AG08396 (cell line): ENCODE measurements at regions not wholly inside any gene's neighbourhood (a gene's known extent, or its start where the extent isn't known, plus 50 kb on each side); places are given as distances from the start of the nearest gene placed in this dataset.
A peak's percentile ranks its signal among the peaks of the same experiment; 100 is the strongest.

Source experiments
- DNase-seq: peaks from one replicate; pipeline ENCODE4 v3.0.0; 2012; ENCODE audit warnings: low spot score, mixed read lengths

DNA sequence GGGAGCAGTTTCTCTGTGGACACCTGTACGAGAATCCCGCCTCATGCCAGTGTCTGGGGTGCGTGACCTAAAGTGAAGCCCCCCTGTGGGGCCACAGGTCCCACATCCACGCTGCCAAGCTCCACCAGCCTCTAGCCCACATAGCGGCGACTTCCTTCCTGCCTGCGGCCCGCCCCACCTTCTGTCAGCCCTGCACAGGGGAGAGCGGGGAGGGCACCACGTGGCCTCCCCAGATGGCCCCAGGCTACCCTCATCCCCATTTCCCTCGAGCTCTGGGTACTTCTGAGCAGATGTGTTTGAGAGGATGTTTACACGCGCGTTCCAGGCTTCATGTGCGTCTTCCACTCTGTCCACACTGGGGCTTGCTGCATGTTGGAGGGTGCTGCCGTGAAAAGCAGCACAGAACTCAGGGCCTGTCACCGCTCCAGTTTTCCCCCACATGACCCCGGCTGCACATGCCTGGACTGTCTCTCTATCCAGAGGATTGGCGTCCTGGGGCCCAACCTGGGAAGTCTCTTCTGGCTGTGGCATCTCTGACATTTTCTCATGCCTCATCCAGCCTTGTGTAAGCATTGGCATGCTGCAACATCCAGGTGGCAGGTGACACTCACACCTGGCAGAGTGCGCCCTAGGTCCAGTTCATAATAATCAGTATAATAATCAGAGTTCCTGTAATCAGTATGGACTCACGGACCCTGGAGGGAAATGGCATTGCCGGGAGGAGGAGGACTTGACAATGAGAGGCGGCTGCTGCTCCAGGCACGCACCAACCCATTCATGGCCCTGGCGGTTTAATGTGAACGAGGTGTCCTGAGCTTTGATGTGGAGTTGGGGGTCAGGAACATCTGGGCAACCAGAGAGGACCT is 146.3 kb upstream of the TWIST2 start:
- DNase-seq = no peak

DNA sequence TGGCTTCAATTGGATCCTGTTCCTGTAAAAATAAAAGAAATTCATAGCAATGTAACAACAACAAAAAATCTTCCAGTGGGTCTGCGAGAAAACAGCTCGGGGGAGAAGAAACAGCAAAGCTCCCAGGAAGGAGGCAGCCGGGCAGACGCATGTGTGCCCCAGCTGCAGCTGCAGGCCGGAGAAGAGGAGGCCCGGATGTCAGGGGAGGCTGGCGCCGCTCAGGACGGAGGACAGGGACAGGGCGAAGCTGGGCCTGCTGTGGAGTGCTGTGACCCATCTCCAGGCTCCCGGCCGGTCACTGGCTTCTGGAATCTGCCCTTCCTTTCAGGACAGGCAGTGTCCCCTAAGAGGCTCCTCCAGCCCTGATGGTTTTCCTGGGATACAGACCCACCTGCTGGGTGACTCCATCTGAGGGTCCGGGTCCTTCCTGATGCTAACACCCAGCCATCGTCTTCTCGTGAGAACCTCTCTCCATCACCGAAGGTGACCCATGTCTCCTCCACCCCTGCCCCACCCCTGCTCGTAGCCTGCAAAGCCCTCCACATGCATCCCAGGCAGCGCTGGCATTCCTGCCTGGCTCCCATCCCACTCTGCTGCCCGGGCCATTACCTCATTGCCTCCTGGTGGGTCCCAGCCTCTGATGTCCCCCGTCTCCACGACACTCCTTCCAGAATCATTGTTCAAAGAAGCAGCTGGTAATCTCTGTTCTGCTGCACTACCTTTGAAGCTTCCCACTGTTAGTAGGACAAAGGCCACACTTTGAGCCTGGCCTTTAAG is 145.4 kb upstream of the TWIST2 start:
- DNase-seq = no peak

DNA sequence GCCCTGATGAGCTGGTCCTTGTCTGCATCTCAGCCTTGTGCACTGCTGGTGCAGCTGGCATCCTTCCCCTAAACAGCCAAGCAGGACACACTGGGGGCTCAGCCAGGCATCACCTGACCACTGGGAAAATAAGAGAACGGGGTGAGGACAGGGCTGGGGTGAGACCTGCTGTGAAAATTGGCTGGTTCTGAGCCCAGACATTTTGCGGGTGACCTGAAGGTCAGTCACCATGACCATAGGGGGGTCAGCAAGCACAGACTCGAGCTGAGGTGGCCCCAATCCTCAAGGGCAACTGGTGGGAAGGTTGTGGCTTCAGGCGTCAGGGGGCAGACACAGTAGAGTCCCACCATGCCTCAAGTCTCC is 144.9 kb upstream of the TWIST2 start:
- no peak for DNase-seq

DNA sequence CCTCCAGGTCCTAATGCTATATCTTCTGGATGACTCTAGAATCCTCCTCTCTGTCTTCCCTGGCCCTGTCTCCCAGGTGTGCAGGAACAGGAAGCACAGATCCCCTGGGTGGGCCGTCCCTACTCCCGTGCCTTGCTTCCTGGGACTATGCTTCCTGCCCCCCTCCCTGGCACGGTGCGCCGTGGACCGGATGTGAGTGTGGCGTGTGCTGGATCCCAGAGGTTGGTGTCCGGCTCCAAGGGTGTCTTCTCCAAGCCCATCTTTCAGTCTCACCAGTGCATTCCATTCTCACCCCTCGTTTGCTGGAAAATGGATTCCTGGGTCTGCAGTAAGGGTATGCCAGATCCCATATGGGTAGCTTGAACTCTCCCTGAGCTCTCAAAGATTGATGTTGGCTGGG is 144.4 kb upstream of the TWIST2 start:
- DNase-seq = no peak

DNA sequence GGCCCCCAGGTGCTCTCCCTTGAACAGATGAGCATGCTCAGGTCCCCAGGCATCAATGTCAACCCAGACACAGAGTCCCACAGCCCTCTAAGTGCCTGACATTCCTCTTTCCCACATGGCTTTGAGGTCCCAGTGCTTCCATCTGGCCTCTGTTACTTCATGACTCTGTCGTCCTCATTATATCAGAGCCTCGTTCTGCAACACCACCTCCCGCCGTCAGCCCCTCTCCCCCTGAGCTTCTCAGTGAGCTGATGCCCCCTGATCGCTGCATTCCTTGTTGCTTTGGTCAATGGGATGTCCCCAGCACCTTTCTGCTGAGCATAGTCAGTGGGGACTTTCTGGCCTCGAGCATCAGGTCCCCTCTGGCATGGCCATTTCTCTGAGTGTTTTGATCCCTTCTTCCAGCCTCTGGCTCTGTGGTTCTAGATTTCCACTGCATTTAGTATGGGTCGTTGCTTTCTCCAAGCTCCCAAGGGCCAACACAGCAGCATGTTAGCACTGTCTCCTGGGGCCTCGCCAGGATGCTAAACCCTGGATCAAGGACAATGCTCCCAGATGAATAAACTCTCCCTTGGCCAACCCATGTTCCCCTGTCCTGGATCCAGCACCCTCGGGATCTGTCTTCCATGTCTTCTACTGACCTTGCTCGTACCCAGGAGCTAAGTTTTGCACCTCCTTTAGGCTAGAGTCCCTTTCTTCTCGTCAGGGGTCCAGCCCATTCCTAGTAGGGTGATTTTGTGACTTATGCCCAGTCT is 143.2 kb upstream of the TWIST2 start:
- no peak for DNase-seq

DNA sequence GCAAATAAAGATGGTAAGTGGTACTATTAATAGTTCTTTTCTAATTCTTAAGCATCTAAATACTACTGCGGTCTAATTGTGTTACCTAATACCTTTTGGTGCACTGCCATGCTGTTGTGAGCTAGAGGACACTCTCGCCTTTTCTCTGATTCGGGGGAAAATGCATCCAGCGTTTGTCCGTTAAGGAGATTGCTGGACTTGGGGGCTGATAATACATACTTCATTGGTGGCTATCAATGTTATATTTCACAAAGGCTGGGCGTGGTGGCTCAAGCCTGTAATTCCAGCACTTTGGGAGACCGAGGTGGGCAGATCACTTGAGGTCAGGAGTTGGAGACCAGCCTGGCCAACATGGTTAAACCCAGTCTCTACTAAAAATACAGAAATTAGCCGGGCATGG is 141.7 kb upstream of the TWIST2 start:
- DNase-seq = no peak

DNA sequence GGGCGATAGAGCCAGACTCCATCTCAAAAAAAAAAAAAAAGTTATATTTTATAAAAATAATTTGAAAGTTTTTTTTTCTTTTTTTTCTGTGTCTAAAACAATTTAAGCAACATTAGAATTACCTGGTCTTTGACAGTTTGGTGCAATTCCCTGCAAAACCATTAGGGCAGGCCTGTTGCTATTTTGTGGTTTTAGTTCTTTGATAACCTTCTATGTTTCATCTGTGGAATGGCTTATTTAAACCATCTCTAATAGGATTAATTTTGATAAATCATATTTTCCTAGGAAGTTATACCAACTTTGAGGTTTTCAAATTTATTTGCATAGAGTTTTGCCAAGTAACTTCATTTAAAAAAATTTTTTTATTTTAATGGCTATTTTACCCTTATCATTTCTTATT is 141.2 kb upstream of the TWIST2 start:
- no peak for DNase-seq

DNA sequence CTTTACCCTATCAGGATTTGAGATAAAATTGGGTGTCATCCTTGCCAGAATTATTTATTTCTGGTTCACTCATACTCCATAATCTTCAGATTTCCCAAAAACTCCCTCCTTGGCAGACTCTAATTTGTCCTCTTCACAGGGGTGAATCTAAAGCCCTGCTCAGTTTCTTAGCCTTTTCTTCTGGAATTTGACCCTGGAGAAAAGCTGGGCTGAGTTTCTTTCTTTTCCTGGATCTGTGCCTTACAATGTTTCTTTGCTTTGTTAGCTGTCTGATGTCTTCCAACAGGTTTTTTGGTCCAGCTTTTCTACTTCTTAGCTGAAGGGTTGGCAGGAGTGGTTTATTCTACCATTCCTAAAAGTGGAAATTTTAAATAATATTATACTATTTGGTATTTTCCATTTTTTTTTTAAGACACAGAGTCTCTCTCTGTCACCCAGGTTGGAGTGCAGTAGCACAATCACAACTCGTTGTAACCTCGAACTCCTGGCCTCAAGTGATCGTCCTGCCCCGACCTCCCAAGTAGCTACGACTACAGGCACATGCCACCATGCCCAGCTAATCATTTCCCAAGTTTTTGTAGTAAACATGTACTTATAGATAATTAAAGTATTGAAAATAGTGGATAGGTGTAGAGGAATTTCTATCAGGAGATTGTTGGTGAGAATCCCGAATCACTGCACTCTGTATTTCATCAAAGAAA is 138.4 kb upstream of the TWIST2 start:
- no peak for DNase-seq

DNA sequence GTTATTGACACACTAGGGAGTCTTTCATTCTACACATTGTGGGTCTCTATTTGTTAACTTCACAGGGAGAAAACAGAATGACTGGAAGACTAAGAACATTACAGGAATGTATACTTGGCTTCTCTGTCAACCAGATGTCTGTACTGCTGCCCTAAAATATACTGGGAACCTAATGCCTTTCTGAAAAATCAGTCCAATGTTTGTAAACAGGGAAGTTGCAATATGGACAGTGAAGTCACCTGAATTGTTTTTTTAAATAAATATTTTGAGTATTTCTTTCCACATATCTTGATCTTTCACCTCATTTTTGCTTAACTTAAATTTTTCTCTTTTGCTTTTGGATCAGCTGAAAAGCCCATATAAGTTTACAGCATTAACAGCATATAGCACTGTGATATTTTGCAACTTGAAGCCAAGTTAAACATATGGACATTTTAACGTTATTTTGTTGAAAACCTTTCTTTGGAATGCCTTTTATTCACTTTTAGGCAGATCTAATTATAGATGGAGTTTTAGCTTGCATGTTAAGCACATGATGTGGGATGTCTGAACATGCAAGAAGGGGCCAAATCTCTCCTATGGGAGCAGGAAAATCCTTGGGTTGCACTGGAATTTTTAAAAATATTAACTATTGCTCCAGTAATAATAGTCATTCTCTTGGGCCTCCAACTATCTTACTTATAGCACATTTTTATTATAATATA is 137.7 kb upstream of the TWIST2 start:
- DNase-seq = no peak

DNA sequence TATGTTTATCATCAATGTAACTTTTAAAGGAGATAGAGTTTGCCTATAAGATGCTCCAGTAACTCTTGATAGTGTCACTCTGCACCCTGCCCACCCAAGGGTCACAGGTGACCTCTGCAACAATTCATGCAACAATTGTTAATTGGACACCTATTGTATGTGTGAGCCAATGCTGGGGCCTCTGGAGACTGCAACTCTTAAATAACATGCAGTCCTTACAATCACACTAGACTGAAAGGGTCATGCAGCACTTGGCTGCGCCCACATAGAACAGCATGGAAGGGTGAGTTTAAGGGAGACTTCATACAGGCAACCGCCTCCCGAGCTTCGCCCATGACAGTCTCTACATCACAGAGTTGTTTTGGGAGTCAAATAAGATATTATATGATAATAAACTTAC is 137.1 kb upstream of the TWIST2 start:
- DNase-seq = no peak

DNA sequence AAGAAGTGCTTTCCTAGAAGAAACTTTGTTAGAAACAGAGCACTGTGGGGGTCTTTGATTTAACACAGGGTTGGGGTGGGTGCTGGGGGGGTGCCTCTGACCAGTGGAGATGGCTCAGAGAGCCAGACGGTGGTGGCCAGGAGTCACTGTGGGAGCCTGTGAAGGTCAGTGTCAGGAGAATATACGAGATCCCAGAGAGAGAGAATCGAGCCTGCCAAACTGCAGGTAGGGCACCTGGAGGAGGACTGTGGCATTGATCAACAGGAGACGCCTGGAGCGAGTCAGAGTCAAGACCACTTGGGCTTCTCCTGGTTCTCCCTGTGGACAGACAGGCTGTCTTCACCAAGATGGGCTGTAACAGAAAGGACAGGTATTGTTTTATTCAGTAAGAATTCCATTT is 136.5 kb upstream of the TWIST2 start:
- DNase-seq = no peak

DNA sequence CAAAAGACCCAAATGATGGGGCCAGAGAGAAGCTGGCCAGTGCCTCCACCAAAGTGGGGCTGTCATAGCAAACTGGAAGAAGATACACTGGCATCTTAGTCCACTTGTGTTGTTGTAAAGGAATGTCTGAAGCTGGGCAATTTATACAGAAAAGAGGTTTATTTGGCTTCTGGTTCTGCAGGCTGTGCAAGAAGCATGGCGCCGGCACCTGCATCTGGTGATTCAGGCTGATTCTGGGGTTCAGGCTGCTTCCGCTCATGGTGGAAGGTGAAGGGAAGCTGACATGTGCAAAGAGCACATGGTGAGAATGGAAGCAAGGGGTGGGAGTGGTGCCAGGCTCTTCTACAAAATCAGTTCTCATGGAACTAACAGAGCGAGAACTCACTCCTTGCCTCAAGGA is 135.9 kb upstream of the TWIST2 start:
- no peak for DNase-seq

DNA sequence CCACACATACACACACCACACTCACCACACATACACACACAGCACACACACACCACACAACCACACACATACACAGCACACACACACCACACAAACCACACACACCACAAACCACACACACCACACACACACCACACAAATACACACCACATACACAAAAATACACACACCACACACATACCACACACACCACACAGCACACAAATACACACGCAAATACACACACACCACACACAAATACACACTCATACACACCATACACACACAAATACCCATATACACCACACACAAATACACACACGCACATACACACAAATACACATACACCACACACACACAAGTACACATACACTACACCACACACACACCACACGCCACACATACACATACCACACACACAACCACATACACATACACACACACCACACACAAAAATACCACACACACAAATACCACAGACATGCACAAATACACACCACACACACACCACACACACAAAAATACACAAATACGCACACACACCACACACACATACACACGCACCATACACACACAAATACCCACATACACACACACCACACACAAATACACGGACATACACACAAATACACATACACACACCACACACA is 134.6 kb upstream of the TWIST2 start:
- DNase-seq = no peak

DNA sequence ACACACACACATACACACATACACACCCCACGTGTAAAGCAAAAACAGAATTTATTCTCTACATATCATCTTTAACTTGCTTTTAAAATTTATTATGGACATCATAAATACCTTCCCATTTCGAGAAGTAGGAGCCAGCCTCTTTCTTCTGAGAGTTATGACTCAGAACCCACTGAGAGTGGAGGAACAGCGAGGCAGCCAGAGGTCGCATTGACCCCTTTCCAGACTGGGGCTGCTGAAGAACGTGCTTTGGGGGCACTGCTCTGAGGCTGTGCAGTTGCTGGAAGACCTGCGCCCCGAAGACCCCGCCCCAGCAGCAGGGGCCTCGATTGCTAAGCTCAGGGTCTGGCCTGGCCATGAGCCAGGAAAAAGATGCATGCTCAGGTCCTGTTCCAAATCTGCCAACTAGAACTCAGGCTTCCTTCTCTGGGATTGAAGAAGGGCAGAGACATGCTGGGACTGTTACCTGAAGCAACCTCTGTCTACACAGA is 133.8 kb upstream of the TWIST2 start:
- peak; percentile 42 for DNase-seq

DNA sequence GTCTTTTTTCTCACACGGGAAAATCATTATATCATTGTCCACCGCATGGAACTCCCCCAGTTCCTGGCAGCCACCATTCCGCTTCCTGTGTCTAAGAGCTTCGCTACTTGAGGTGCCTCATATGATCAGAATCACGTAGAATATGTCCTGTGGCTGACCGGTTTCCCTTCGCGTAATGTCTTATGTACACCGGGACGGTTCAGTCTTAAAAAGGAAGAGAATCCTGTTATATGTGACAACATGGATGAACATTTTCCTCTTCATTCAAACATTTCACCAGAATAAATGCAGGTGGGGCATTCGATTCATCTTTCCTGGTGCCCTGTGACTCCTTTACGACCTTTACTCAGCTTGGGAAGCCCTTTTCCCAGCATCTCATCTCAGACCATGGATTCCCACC is 131.7 kb upstream of the TWIST2 start:
- DNase-seq = no peak

DNA sequence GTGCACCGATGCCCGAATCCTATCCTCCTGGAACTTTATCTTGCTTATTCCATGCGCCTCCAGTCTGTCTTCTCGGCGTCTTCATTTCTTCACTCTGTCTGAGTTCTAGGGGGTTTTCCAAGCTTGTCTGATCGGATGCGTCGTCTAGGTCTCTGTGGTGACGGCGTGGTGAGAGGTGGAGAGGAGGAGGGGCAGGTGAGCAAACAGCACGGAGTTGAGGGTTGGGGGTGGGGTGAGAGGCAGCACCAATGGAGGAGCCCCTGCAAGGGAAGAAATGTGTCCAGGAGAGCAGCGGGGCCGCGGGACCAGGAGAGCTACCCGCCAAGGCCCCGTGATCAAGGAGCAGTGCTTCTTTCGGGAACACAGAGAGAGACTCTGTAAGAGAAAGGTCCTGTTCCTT is 131.3 kb upstream of the TWIST2 start:
- no peak for DNase-seq

DNA sequence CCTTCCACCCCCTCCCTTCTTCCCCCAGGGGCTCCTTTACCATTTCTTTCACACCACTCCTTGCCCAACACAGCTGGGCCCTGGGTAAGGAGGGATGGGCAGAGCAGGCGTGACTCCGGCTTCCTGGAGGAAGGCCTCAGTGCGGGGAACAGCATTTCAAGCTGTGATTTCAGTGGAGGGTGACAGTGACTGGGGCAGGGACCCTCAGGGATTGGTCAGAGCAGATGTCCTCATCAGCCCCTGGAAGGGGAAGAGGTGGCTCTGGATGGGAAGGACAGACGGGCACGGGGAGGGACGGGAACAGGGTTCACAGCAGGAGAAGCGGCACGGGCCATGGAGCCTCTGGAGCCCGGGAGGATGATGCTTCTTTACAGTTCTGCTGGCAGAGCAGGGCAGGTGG is 130.8 kb upstream of the TWIST2 start:
- no peak for DNase-seq

DNA sequence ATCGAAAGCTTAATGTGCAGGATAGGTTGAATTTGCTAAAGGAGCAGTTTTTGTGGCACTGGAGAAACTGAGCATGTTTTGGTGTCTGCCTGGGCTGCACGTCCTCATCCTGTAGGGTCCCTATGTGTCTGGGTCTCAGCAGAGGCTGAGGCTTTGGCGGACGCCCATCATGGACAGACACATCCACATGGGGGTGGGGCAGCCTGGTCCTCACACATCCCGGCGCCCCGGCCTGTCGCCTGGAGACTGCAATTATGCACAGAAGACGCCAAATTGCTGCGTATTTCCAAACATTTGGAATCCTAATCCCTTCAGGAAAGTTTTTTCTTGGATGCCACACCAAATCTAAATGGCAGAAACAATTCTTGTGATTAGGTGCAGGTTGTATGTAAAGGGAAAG is 128.2 kb upstream of the TWIST2 start:
- DNase-seq = no peak

DNA sequence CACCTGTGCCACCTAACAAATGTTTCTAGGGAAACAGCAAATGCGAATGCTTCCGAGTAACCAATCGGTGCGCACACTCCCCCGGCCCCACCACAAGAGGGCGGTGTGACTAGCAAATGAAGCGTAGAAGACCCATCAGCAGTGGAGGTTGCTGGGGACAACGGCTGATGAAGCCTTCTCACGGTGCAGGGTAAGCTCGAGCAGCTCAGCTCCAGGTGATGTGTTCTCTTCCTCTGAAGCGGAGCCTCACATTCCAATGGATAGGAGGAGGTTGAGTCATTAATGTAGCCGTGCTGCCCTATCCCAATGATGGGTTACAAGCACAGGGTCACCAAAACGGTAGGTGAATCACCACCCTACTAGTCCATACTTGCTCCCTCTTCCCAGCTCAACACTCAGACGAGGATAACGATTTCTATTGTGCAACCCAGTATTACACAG is 127.6 kb upstream of the TWIST2 start:
- peak; percentile 70 for DNase-seq

DNA sequence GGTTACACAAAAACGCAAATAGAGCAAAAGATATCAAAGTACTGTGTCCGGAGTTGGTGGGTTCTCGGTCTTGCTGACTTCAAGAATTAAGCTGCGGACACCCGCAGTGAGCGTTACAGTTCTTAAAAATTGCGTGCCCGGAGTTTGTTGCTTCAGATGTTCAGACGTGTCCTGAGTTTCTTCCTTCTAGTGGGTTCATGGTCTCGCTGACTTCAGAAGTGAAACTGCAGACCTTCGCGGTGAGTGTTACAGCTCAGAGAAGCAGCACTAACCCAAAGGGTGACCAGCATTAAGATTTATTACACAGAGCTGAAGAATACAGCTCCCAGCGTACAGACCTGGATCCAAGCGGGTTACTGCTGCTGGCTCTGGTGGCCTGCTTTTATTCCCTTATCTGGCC is 125.7 kb upstream of the TWIST2 start:
- no peak for DNase-seq

DNA sequence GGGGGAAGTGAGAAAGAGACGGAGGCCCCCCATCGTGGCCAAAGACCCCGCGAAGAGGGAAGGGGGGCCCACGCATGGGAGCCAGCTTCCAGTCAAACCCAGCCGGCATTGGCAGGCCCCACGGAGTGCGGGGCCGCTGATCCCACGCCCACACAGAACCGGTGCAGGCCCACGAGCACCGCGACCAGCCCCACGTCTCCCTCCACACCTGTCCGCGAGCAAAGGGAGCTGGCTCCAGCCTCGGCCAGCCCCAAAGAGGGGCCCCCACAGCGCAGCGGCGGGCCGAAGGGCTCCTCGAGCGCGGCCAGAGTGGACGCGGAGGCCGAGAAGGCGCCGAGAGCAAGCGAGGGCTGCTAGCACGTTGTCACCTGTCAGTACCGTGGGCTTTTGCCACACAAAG is 125.0 kb upstream of the TWIST2 start:
- DNase-seq = no peak
